MM.1S (cell line): ENCODE measurements at regions not wholly inside any gene's neighbourhood (a gene's known extent, or its start where the extent isn't known, plus 50 kb on each side); places are given as distances from the start of the nearest gene placed in this dataset.

Experiments used
- DNase-seq: peaks from one replicate; pipeline ENCODE4 v3.0.0-alpha.2; 2015
- H2AFZ ChIP-seq: fragments of 300-600 bp; sonication (generic); 2 replicates; pipeline ENCODE4 v1.6.0; 2016; ENCODE audit warnings: antibody characterized with exemption, low read length
- H3F3A ChIP-seq: fragments of 300-600 bp; sonication (generic); 2 replicates; pipeline ENCODE4 v1.6.1; 2016; ENCODE audit warnings: mild to moderate bottlenecking, antibody characterized with exemption, low read length, moderate library complexity, mixed read lengths; ENCODE audit not compliant: insufficient read depth
- H3K27ac ChIP-seq: fragments of 300-600 bp; sonication (generic); 2 replicates; pipeline ENCODE4 v1.5.1; 2016; ENCODE audit warnings: mild to moderate bottlenecking, low read length
- H3K27me3 ChIP-seq: fragments of 300-600 bp; sonication (generic); replicated peaks from 2 replicates; pipeline ENCODE4 v1.6.0; 2016; ENCODE audit warnings: low read length; ENCODE audit not compliant: insufficient read depth
- H3K36me3 ChIP-seq: fragments of 300-600 bp; sonication (generic); replicated peaks from 2 replicates; pipeline ENCODE4 v1.6.1; 2016; ENCODE audit warnings: mild to moderate bottlenecking, low read length, mixed read lengths; ENCODE audit not compliant: insufficient read depth
- H3K4me1 ChIP-seq: fragments of 300-600 bp; sonication (generic); 2 replicates; pipeline ENCODE4 v1.6.1; 2016; ENCODE audit warnings: low read length, mixed read lengths
- H3K4me2 ChIP-seq: fragments of 300-600 bp; sonication (generic); 2 replicates; pipeline ENCODE4 v1.6.0; 2016; ENCODE audit warnings: low read depth, low read length
- H3K4me3 ChIP-seq: fragments of 300-600 bp; sonication (generic); 2 replicates; pipeline ENCODE4 v1.5.1; 2016; ENCODE audit warnings: low read length, mixed read lengths
- H3K79me2 ChIP-seq: fragments of 300-600 bp; sonication (generic); 2 replicates; pipeline ENCODE4 v1.6.1; 2016; ENCODE audit warnings: mixed run types, low read length, mixed read lengths
- H3K9ac ChIP-seq: fragments of 300-600 bp; sonication (generic); 2 replicates; pipeline ENCODE4 v1.6.1; 2016; ENCODE audit warnings: low read length, mixed read lengths
- H3K9me2 ChIP-seq: fragments of 300-600 bp; sonication (generic); replicated peaks from 2 replicates; pipeline ENCODE4 v1.6.1; 2016; ENCODE audit warnings: mild to moderate bottlenecking, low read length, mixed read lengths; ENCODE audit not compliant: insufficient read depth
- H3K9me3 ChIP-seq: fragments of 300-600 bp; sonication (generic); replicated peaks from 2 replicates; pipeline ENCODE4 v1.6.1; 2016; ENCODE audit warnings: mild to moderate bottlenecking, low read length, mixed read lengths; ENCODE audit not compliant: insufficient read depth
- H4K20me1 ChIP-seq: fragments of 300-600 bp; sonication (generic); 2 replicates; pipeline ENCODE4 v1.6.1; 2016; ENCODE audit warnings: mild to moderate bottlenecking, low read length, moderate library complexity, mixed read lengths; ENCODE audit not compliant: insufficient read depth
- CTCF ChIP-seq: fragments of 300-600 bp; sonication (generic); IDR thresholded peaks from 2 replicates; pipeline ENCODE4 v1.5.1; 2016; ENCODE audit warnings: antibody characterized with exemption, low read length, mixed read lengths
- EZH2 ChIP-seq: fragments of 300-600 bp; sonication (generic); optimal IDR thresholded peaks from 2 replicates; pipeline ENCODE3; 2017; ENCODE audit warnings: low read depth, mild to moderate bottlenecking, antibody characterized with exemption, low read length, mixed read lengths
- EZH2phosphoT487 ChIP-seq: fragments of 300-600 bp; sonication (generic); IDR thresholded peaks from 2 replicates; pipeline ENCODE4 v1.6.1; 2018; ENCODE audit warnings: antibody characterized with exemption, low read length

GRCh38 chr12:87136330-87136976 is 880.3 kb upstream of the MGAT4C start:
- peak; percentile 37 for DNase-seq
- no peaks in the 10 kb centered on the region for H3K36me3 ChIP-seq

GRCh38 chr12:87127272-87127671 is 871.1 kb upstream of the MGAT4C start:
- TF ChIP-seq EZH2phosphoT487 (no peak), EZH2 (no peak), CTCF (no peak)
- no peaks in the 10 kb centered on the region for H3K27me3 ChIP-seq
- no peak for DNase-seq

More at GRCh38 chr12:87136330-87136976, 880.3 kb upstream of the MGAT4C start:
- TF ChIP-seq EZH2phosphoT487 (no peak), EZH2 (no peak)
- no peaks in the 10 kb centered on the region for H4K20me1 ChIP-seq
- no peak overlapping the region for H3K9ac ChIP-seq
- peak overlapping the region; percentile 20; the same call in 1 of the 2 replicates for H3K4me2 ChIP-seq
- no peak overlapping the region for H3K4me3 ChIP-seq
- no peaks in the 10 kb centered on the region for H3K79me2 ChIP-seq
- H3K27me3 ChIP-seq, result no peaks in the 10 kb centered on the region
- H3K4me1 ChIP-seq, result 0 out of 2 replicates have a peak, but pooled peaks cover 9% of the 10 kb centered on the region
- no peaks in the 10 kb centered on the region for H3F3A ChIP-seq
- H2AFZ ChIP-seq, result 0 out of 2 replicates have a peak overlapping the region, but pooled peaks have one; percentile 25
- no peaks in the 10 kb centered on the region for H3K9me3 ChIP-seq
- no peaks in the 10 kb centered on the region for H3K9me2 ChIP-seq
- H3K27ac ChIP-seq, result no peak overlapping the region

GRCh38 chr12:87121896-87122295 is 865.7 kb upstream of the MGAT4C start:
- no peaks in the 10 kb centered on the region for H3K9me2 ChIP-seq
- H3K9ac ChIP-seq, result no peak overlapping the region
- H3K4me1 ChIP-seq, result no peaks in the 10 kb centered on the region
- no peaks in the 10 kb centered on the region for H3K27me3 ChIP-seq
- no peaks in the 10 kb centered on the region for H3K9me3 ChIP-seq
- TF ChIP-seq CTCF (no peak), EZH2 (no peak), EZH2phosphoT487 (no peak)
- no peak overlapping the region for H3K4me2 ChIP-seq
- no peaks in the 10 kb centered on the region for H3K36me3 ChIP-seq
- DNase-seq, result no peak
- H4K20me1 ChIP-seq, result no peaks in the 10 kb centered on the region
- H3K4me3 ChIP-seq, result no peak overlapping the region
- no peaks in the 10 kb centered on the region for H3K79me2 ChIP-seq
- no peaks in the 10 kb centered on the region for H3F3A ChIP-seq
- no peak overlapping the region for H3K27ac ChIP-seq
- H2AFZ ChIP-seq, result no peak overlapping the region

More at GRCh38 chr12:87127272-87127671, 871.1 kb upstream of the MGAT4C start:
- Histone ChIP-seq H3K9me3 (no peaks in the 10 kb centered on the region), H3F3A (no peaks in the 10 kb centered on the region), H3K27ac (no peak overlapping the region), H4K20me1 (no peaks in the 10 kb centered on the region), H3K4me2 (no peak overlapping the region), H3K79me2 (no peaks in the 10 kb centered on the region), H3K9ac (no peak overlapping the region), H3K4me1 (no peaks in the 10 kb centered on the region), H2AFZ (no peak overlapping the region), H3K4me3 (no peak overlapping the region), H3K9me2 (no peaks in the 10 kb centered on the region), H3K36me3 (no peaks in the 10 kb centered on the region)

- Histone ChIP-seq H3K9ac (no peak overlapping the region), H3K79me2 (no peaks in the 10 kb centered on the region), H3K9me3 (no peaks in the 10 kb centered on the region), H3K4me1 (no peaks in the 10 kb centered on the region), H3K4me2 (no peak overlapping the region), H3K27ac (no peak overlapping the region), H3K4me3 (no peak overlapping the region), H3F3A (no peaks in the 10 kb centered on the region), H2AFZ (no peak overlapping the region), H3K27me3 (no peaks in the 10 kb centered on the region), H4K20me1 (no peaks in the 10 kb centered on the region), H3K9me2 (no peaks in the 10 kb centered on the region), H3K36me3 (no peaks in the 10 kb centered on the region)
- no peak for DNase-seq
- TF ChIP-seq EZH2, result no peak
- TF ChIP-seq CTCF, result no peak
- no peak for TF ChIP-seq EZH2phosphoT487
Observed at GRCh38 chr12:87120440-87120839, 864.2 kb upstream of the MGAT4C start.
